Panc1 (cell line): ENCODE measurements at regions not wholly inside any gene's neighbourhood (a gene's known extent, or its start where the extent isn't known, plus 50 kb on each side); places are given as distances from the start of the nearest gene placed in this dataset.

Source experiments
- CTCF ChIP-seq: fragments of 450-650 bp; IDR thresholded peaks from 2 replicates; pipeline ENCODE4 v1.5.1; 2017; ENCODE audit warnings: mild to moderate bottlenecking
- POLR2AphosphoS5 ChIP-seq: IDR thresholded peaks from 2 replicates; pipeline ENCODE4 v1.6.1; 2012; ENCODE audit warnings: mild to moderate bottlenecking, low read depth, low read length, moderate library complexity

DNA sequence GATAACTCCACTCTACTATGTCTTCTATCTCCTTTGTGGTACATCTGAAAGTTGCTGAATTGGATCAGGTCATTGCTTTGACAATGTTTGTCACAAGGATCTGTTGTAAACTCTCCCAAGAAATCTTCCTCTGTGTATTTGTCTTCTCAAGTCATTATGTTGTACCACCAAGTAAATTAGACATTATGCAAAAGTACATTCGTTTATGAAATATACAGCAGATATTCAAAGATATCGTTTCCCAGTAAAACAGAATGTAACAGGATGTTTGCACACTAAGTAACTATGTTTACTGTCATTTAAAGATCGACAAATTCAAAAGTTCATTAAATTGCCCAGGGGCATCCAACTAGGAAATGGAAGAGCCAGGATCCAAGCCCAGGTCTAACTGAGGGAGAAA is 739.4 kb downstream of the EFNB2 start:
- TF ChIP-seq CTCF (no peak), POLR2AphosphoS5 (no peak)
